PC-9 (cell line): ENCODE measurements at regions not wholly inside any gene's neighbourhood (a gene's known extent, or its start where the extent isn't known, plus 50 kb on each side); places are given as distances from the start of the nearest gene placed in this dataset.
A peak's percentile ranks its signal among the peaks of the same experiment; 100 is the strongest.

Source experiments
- BruUV-seq: library from RNA; stranded (reverse); fragments of 400-500 nt; replicated peaks from 2 replicates; lab custom pipeline; 2021; lab: Mats Ljungman, UMichigan
- CTCF ChIA-PET: fragments of 300-600 bp; sonication (Branson Sonifier 250); formaldehyde crosslinking; loops from one replicate; lab custom pipeline; 2022; ENCODE audit warnings: antibody characterized with exemption; lab: Charles Lee
- POLR2A ChIA-PET: fragments of 300-600 bp; sonication (Branson Sonifier 250); formaldehyde crosslinking; loops from one replicate; lab custom pipeline; 2022; ENCODE audit warnings: antibody characterized with exemption; ENCODE audit not compliant: unreplicated experiment; lab: Charles Lee
- DNase-seq, 2 experiments: peaks; one replicate each; pipeline versions ENCODE4 v3.0.0 to v3.0.0-alpha.2; 2015 to 2022; ENCODE audit warnings: mixed read lengths in 1 of 2
- H2AFZ ChIP-seq: fragments of 200-600 bp; sonication (generic); 2 replicates; pipeline ENCODE4 v1.8.1; 2017; ENCODE audit warnings: antibody characterized with exemption
- H3F3A ChIP-seq: fragments of 200-600 bp; sonication (generic); 2 replicates; pipeline ENCODE4 v1.8.1; 2017; ENCODE audit warnings: antibody characterized with exemption, mild to moderate bottlenecking, low read depth; ENCODE audit not compliant: insufficient read depth
- H3K27ac ChIP-seq: fragments of 200-600 bp; sonication (generic); 2 replicates; pipeline ENCODE4 v1.6.1; 2016; ENCODE audit warnings: mixed run types
- H3K27me3 ChIP-seq: fragments of 200-600 bp; sonication (generic); 2 replicates; pipeline ENCODE4 v1.6.1; 2016; ENCODE audit warnings: low read depth, mixed run types; ENCODE audit not compliant: insufficient read depth
- H3K36me3 ChIP-seq: fragments of 200-600 bp; sonication (generic); 2 replicates; pipeline ENCODE4 v1.6.1; 2016; ENCODE audit warnings: low read depth, mixed run types
- H3K4me1 ChIP-seq: fragments of 200-600 bp; sonication (generic); replicated peaks from 2 replicates; pipeline ENCODE4 v1.6.1; 2016; ENCODE audit warnings: mixed run types; ENCODE audit not compliant: insufficient read depth
- H3K4me2 ChIP-seq: fragments of 200-600 bp; sonication (generic); 2 replicates; pipeline ENCODE4 v1.6.1; 2017; ENCODE audit warnings: mixed run types
- H3K4me3 ChIP-seq: fragments of 200-600 bp; sonication (generic); 2 replicates; pipeline ENCODE4 v1.6.1; 2016; ENCODE audit warnings: mixed run types
- H3K79me2 ChIP-seq: fragments of 200-600 bp; sonication (generic); 2 replicates; pipeline ENCODE4 v1.6.1; 2017; ENCODE audit warnings: low read depth, mixed run types
- H3K9me2 ChIP-seq: fragments of 200-600 bp; sonication (generic); 2 replicates; pipeline ENCODE4 v1.8.1; 2017; ENCODE audit warnings: mild to moderate bottlenecking; ENCODE audit not compliant: insufficient read depth
- H3K9me3 ChIP-seq: fragments of 200-600 bp; sonication (generic); 2 replicates; pipeline ENCODE4 v1.8.1; 2016; ENCODE audit warnings: low read depth; ENCODE audit not compliant: insufficient read depth
- H4K20me1 ChIP-seq: fragments of 200-600 bp; sonication (generic); 2 replicates; pipeline ENCODE4 v1.8.1; 2017; ENCODE audit not compliant: insufficient read depth
- CTCF ChIP-seq: fragments of 200-600 bp; sonication (generic); conservative IDR thresholded peaks from 2 replicates; pipeline ENCODE4 v1.6.1; 2017; ENCODE audit warnings: mixed run types, antibody characterized with exemption, mild to moderate bottlenecking, moderate library complexity
- EZH2 ChIP-seq: fragments of 200-600 bp; sonication (generic); IDR thresholded peaks from 2 replicates; pipeline ENCODE4 v1.8.0; 2017; ENCODE audit warnings: antibody characterized with exemption, low read depth
- intact Hi-C: fragments of 100-400 bp; cut with micrococcal nuclease; formaldehyde crosslinking; loops from one replicate; pipeline ENCODE4 v1.10.0; 2022; ENCODE audit not compliant: unreplicated experiment

DNA sequence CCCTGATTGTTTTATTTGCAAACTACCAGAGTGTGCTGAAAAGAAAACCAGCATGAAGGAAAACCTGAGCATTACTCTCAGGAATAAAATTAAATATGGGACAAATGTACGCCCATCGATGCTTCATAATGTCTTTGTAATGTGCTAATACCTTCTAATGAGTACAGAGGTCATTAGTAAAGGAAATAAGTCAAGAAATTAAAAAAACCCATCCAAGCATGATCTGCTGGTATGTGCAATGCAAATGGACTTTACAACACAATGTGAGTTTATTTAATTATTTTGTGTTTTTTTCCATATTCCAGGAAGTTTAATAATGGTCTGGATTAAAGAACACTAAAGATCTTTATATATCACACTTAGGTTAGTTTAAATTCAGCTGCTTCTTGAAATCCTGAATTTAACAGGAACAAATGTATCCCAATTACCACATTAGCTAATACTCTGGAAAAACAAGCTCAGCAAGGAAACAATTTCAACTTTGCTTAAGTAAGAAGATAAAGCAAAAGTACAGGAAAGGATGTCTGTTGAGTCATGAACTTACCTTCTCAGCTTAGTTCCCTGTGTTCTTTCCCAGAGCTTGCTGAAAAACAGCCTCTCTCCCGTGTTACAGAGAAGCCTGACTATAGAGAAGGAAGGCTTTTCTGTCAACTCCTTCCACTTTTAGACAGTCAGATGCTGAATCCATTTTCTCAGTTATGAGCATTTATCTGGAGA lies 179.3 kb upstream of the TMEM260 start:
- Histone ChIP-seq H3K9me2 (no peaks in the 10 kb centered on the region), H3K9me3 (no peaks in the 10 kb centered on the region), H3K27ac (no peak overlapping the region), H3K27me3 (no peaks in the 10 kb centered on the region), H2AFZ (no peak overlapping the region), H4K20me1 (no peaks in the 10 kb centered on the region), H3F3A (no peaks in the 10 kb centered on the region), H3K4me1 (peaks cover 6% of the 10 kb centered on the region), H3K4me3 (no peak overlapping the region), H3K36me3 (no peaks in the 10 kb centered on the region), H3K79me2 (no peaks in the 10 kb centered on the region), H3K4me2 (peak overlapping the region; percentile 32; the same call in 1 of the 2 replicates)
- TF ChIP-seq EZH2 (no peak), CTCF (no peak)
- CTCF ChIA-PET = interaction anchor here (0.5 kb wide), 1 partner anchor 926 kb away, joined by 3 read pairs; no protein-coding TSS in a partner anchor
- peak in 1 of 2 experiments; percentile 72 for DNase-seq
- intact Hi-C loops = no loop called here
- BruUV-seq = no TSS peak
- POLR2A ChIA-PET = interaction anchor here (0.8 kb wide), 1 partner anchor 76 kb away, joined by 5 read pairs; no protein-coding TSS in a partner anchor

GRCh38 chr14:56412468-56413434 lies 166.8 kb upstream of the TMEM260 start:
- no TSS peak for BruUV-seq
- Histone ChIP-seq H4K20me1 (no peaks in the 10 kb centered on the region), H3K4me1 (no peaks in the 10 kb centered on the region), H2AFZ (no peak overlapping the region), H3K36me3 (no peaks in the 10 kb centered on the region), H3K79me2 (no peaks in the 10 kb centered on the region), H3F3A (no peaks in the 10 kb centered on the region), H3K9me2 (no peaks in the 10 kb centered on the region), H3K4me3 (no peak overlapping the region), H3K9me3 (no peaks in the 10 kb centered on the region), H3K27me3 (no peaks in the 10 kb centered on the region), H3K4me2 (no peak overlapping the region), H3K27ac (no peak overlapping the region)
- ChIA-PET CTCF (no interaction called here), POLR2A (no interaction called here)
- intact Hi-C loops = no loop called here
- TF ChIP-seq EZH2 = no peak
- TF ChIP-seq CTCF = no peak
- DNase-seq = no peak

- CTCF ChIA-PET = no interaction called here
- no peaks in the 10 kb centered on the region for H3K79me2 ChIP-seq
- intact Hi-C loops = no loop called here
- no peak for TF ChIP-seq EZH2
- no peak for TF ChIP-seq CTCF
- no peaks in the 10 kb centered on the region for H3K27me3 ChIP-seq
- no peaks in the 10 kb centered on the region for H4K20me1 ChIP-seq
- no peak overlapping the region for H3K4me2 ChIP-seq
- H3F3A ChIP-seq = no peaks in the 10 kb centered on the region
- no peak for DNase-seq
- no peaks in the 10 kb centered on the region for H3K36me3 ChIP-seq
- no peak overlapping the region for H3K4me3 ChIP-seq
- no peak overlapping the region for H2AFZ ChIP-seq
- POLR2A ChIA-PET = no interaction called here
- H3K9me2 ChIP-seq = no peaks in the 10 kb centered on the region
- no peaks in the 10 kb centered on the region for H3K4me1 ChIP-seq
- H3K27ac ChIP-seq = no peak overlapping the region
- no peaks in the 10 kb centered on the region for H3K9me3 ChIP-seq
- BruUV-seq = no TSS peak
Observed at GRCh38 chr14:56413721-56414120, 165.9 kb upstream of the TMEM260 start.
